ENCODE measurements at regions not wholly inside any gene's neighbourhood (a gene's known extent, or its start where the extent isn't known, plus 50 kb on each side); places are given as distances from the start of the nearest gene placed in this dataset.

- no peak for TF ChIP-seq SUZ12 (IDR thresholded peaks at IDR 0.05; ENCODE audit: extremely low read depth, insufficient read depth, insufficient read length)
- no peak for TF ChIP-seq YY1 (IDR thresholded peaks at IDR 0.05; ENCODE audit: insufficient read depth, insufficient read length)
Observed at GRCh38 chr1:80633947-80634706, 1166.6 kb upstream of the ADGRL2 start.
